T-cell (primary cell): ENCODE measurements at regions not wholly inside any gene's neighbourhood (a gene's known extent, or its start where the extent isn't known, plus 50 kb on each side); places are given as distances from the start of the nearest gene placed in this dataset.
"Not testable (repeated sequence)": the region's sequence is repeated elsewhere in the genome, so short reads cannot be mapped to it uniquely, and the experiment has no call there.

Experiments used
- ATAC-seq, 4 experiments: fragments of 200-7000 bp in 3 of 4; fragments of 150-1000 bp in 1 of 4; cut with Tn5 transposase; replicated peaks in 1 of 4; 1 replicate in 3 of 4; 2 replicates in 1 of 4; pipeline ENCODE4 v1.10.0; 2021; ENCODE audit warnings: moderate library complexity in 3 of 4, mild to moderate bottlenecking in 2 of 4, moderate number of reproducible peaks in 1 of 4
- CTCF ChIA-PET, 2 donors: fragments of 300-600 bp; sonication (Branson Sonifier 250); formaldehyde crosslinking; loops; one replicate each; lab custom pipeline; 2022; ENCODE audit warnings: antibody characterized with exemption in 2 of 2; lab: Charles Lee
- POLR2A ChIA-PET, 2 donors: fragments of 300-600 bp; sonication (Branson Sonifier 250); formaldehyde crosslinking; loops; one replicate each; lab custom pipeline; 2022; ENCODE audit warnings: antibody characterized with exemption in 2 of 2; lab: Charles Lee
- DNase-seq, 35 experiments: peaks; one replicate each; pipeline versions ENCODE4 v3.0.0 to v3.0.0-alpha.2; 2013 to 2023
- H3K27ac ChIP-seq: one replicate; pipeline ENCODE4 v1.5.1; 2013; ENCODE audit warnings: low read length
- H3K27me3 ChIP-seq, 2 experiments: replicated peaks in 1 of 2; 1 replicate in 1 of 2; 2 replicates in 1 of 2; pipeline versions ENCODE4 v1.6.1 to v1.7.0; 2013; ENCODE audit warnings: low read length in 1 of 2, mixed read lengths in 1 of 2; ENCODE audit not compliant: control insufficient read depth in 2 of 2, insufficient read depth in 2 of 2; ENCODE audit errors: extremely low read depth in 1 of 2
- H3K36me3 ChIP-seq, 2 donors: 1 replicate in 1 of 2; 2 replicates in 1 of 2; pipeline versions ENCODE4 v1.6.1 to v1.7.0; 2013; ENCODE audit warnings: low read length in 1 of 2; ENCODE audit not compliant: control insufficient read depth in 2 of 2, insufficient read depth in 1 of 2; ENCODE audit errors: extremely low read depth in 1 of 2
- H3K4me1 ChIP-seq, 2 experiments: 1 replicate in 1 of 2; 2 replicates in 1 of 2; pipeline versions ENCODE4 v1.6.1 to v1.7.0; 2013; ENCODE audit warnings: low read length in 2 of 2, mixed read lengths in 1 of 2; ENCODE audit not compliant: insufficient read depth in 2 of 2, control insufficient read depth in 1 of 2; ENCODE audit errors: extremely low read depth in 1 of 2
- H3K4me3 ChIP-seq, 2 donors: 1 replicate in 1 of 2; 2 replicates in 1 of 2; pipeline versions ENCODE4 v1.5.1 to v1.7.0; 2013; ENCODE audit warnings: mild to moderate bottlenecking in 2 of 2, low read length in 1 of 2, moderate library complexity in 1 of 2; ENCODE audit not compliant: control insufficient read depth in 1 of 2; ENCODE audit errors: extremely low read depth in 1 of 2
- H3K9me3 ChIP-seq: 2 replicates; pipeline ENCODE4 v1.7.0; 2013
- H3K27ac Mint-ChIP-seq, 2 donors: one replicate each; pipeline ENCODE4 v1.8.0; 2020 to 2021; ENCODE audit warnings: mild to moderate bottlenecking in 2 of 2, mixed read lengths in 2 of 2
- H3K27me3 Mint-ChIP-seq, 2 donors: one replicate each; pipeline ENCODE4 v1.8.0; 2021 to 2022; ENCODE audit warnings: mixed read lengths in 2 of 2
- H3K36me3 Mint-ChIP-seq: one replicate; pipeline ENCODE4 v1.8.0; 2021; ENCODE audit warnings: mixed read lengths
- H3K4me1 Mint-ChIP-seq, 3 donors: one replicate each; pipeline ENCODE4 v1.8.0; 2020 to 2022; ENCODE audit warnings: mixed read lengths in 3 of 3, mild to moderate bottlenecking in 1 of 3
- H3K4me3 Mint-ChIP-seq, 3 donors: one replicate each; pipeline ENCODE4 v1.8.0; 2020 to 2022; ENCODE audit warnings: mild to moderate bottlenecking in 3 of 3, mixed read lengths in 3 of 3, moderate library complexity in 3 of 3
- H3K9me3 Mint-ChIP-seq, 3 donors: one replicate each; pipeline ENCODE4 v1.8.0; 2020 to 2022; ENCODE audit warnings: mixed read lengths in 3 of 3
- WGBS: methylation state at CpG from one replicate; pipeline ENCODE4 v1.1.5; 2013; ENCODE audit warnings: missing lambda C conversion rate; ENCODE audit not compliant: insufficient coverage; 5-methylcytosine and 5-hydroxymethylcytosine counted together

DNA sequence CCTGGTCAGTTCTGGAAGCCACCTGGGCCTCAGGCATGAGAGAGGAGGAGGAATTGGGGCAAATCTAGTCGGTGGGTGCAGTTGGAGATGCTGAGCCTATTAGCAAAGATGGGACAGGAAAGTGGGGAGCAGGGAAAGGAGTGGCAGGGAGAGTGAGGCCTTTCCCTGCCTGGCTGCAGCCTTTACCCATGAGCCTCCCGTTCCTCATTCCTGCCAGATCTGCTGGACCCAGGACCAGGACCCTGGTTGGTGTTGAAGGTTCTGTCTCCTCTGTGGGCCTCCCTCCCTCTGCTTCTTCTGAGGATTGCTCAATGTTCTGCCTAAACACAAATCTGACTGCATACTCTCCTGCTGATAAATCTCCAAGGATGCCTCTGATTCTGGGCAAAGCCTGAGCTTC lies 64.4 kb upstream of the ZNF337 start:
- H3K4me3 Mint-ChIP-seq, H3K36me3 Mint-ChIP-seq, H3K9me3 Mint-ChIP-seq, CTCF ChIA-PET, H3K27me3 Mint-ChIP-seq, POLR2A ChIA-PET, H3K27me3 ChIP-seq, H3K27ac ChIP-seq, H3K27ac Mint-ChIP-seq, ATAC-seq, DNase-seq, H3K4me1 ChIP-seq, H3K9me3 ChIP-seq, H3K4me3 ChIP-seq, H3K4me1 Mint-ChIP-seq, H3K36me3 ChIP-seq: not testable (repeated sequence)
- 100% methylated on average over 2 of the region's 2 CpGs for WGBS

DNA sequence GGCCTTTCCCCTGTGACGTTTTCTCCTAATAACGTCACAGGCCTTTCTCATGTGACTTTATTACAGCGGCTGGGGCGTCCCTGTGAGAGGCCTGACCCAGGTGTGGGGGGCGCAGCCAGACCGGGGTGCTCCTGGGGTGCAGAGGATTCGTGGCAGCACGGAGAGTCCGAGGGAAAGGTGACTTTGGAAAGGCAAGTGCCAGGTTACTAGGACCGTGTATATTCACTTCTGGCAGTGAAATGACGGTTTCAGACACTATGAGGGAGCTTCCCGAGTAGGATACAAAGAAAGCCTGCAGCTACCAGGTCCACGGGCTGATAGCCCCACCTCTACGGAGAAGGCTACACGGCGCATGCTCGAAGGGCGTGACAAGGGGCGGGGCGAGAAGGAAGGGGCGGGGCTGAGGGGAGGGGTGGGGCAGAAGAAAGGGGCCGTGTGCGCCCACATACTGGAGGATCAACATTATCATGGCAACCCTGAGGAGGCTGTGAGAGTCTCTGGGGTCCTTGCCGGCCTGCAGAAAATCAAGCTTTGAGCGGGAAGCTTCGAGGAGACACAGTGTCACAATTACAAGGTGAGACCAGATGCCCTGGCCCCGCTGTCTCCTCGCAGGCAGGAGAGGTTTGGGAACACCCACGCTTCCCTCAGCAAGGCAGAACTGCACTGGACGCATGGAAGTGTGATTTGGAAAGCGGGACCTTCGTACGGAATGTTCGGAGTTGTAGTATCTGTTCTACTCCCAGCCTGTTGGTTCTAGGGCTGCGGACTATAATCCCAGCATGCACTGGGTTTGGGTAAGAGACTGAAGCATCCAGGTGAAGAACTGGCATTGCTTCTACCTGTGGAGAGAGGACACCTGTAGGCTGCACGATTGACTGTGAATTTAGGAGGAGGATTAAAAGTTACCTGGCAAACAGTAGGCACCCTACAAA lies 54.4 kb upstream of the ZNF337 start:
- no peaks in the 10 kb centered on the region for H3K9me3 ChIP-seq
- H3K36me3 ChIP-seq = no peaks in the 10 kb centered on the region
- DNase-seq = peak in 34 of 35 experiments; percentile 18 to 71 (median 46)
- ChIA-PET CTCF (interaction anchor here in 1 of 2 donors (0.6 kb wide), 1 partner anchor 8 kb away, joined by 3 read pairs; no protein-coding TSS in a partner anchor), POLR2A (no interaction called here)
- no peaks in the 10 kb centered on the region for H3K36me3 Mint-ChIP-seq
- H3K4me1 ChIP-seq = peaks cover 0 to 4% of the 10 kb centered on the region in 2 experiments
- peak overlapping the region; percentile 81 to 86 (median 84) for H3K4me3 Mint-ChIP-seq
- peaks cover 0 to 3% of the 10 kb centered on the region in 2 experiments for H3K27me3 ChIP-seq
- whole genome bisulfite sequencing = 50% methylated on average over 30 of the region's 36 CpGs
- H3K27ac Mint-ChIP-seq = peak overlapping the region; percentile 78 to 89
- no peak overlapping the region for H3K27ac ChIP-seq
- H3K4me1 Mint-ChIP-seq = peaks cover 14 to 17% (median 16%) of the 10 kb centered on the region in 3 donors
- ATAC-seq = peak; percentile 85 to 89 (median 88)
- no peaks in the 10 kb centered on the region for H3K27me3 Mint-ChIP-seq
- no peaks in the 10 kb centered on the region for H3K9me3 Mint-ChIP-seq
- H3K4me3 ChIP-seq = peak overlapping the region; percentile 32 to 50

DNA sequence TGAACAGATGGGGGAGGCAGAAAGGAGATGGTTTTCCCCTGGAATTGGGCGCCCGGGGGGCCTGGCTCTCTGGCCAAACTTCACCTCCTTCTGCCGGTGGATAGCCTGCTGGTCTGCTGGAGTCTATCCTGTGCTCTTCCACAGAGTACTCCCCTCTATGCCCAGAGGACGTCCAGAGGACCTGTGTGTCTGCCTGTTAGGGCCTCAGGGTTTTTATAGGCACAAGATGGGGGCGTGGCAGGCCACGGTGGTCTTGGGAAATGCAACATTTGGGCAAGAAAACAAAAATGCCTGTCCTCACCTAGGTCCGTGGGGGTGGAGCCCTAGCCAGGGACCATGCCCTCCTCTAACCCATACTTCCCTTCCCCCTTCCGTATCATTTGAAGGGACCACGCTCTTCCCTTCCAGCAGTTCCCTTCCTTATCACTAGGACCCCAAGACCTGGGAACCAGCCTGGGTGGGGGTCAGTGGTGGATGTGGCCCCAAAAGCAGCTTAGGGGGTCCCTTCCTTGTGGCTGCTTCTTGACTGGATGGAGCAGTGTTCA lies 53.6 kb upstream of the ZNF337 start:
- H3K9me3 ChIP-seq = no peaks in the 10 kb centered on the region
- ChIA-PET CTCF (no interaction called here), POLR2A (interaction anchor here in 1 of 2 donors (0.6 kb wide), 1 partner anchor 1080 kb away, joined by 4 read pairs; no protein-coding TSS in a partner anchor)
- peak overlapping the region; percentile 32 to 50 for H3K4me3 ChIP-seq
- H3K27me3 ChIP-seq = peaks cover 0 to 3% of the 10 kb centered on the region in 2 experiments
- no peak overlapping the region for H3K27ac ChIP-seq
- WGBS = no CpG with 5 or more reads among the region's 9 CpGs
- H3K36me3 ChIP-seq = no peaks in the 10 kb centered on the region
- Mint-ChIP-seq H3K36me3 (no peaks in the 10 kb centered on the region), H3K4me1 (peaks cover 14 to 17% (median 16%) of the 10 kb centered on the region in 3 donors), H3K27ac (peak overlapping the region in 1 of 2 donors; percentile 89), H3K27me3 (no peaks in the 10 kb centered on the region), H3K9me3 (no peaks in the 10 kb centered on the region), H3K4me3 (peak overlapping the region; percentile 81 to 86 (median 84))
- peaks cover 0 to 4% of the 10 kb centered on the region in 2 experiments for H3K4me1 ChIP-seq
- DNase-seq (no peak), ATAC-seq (no peak)

DNA sequence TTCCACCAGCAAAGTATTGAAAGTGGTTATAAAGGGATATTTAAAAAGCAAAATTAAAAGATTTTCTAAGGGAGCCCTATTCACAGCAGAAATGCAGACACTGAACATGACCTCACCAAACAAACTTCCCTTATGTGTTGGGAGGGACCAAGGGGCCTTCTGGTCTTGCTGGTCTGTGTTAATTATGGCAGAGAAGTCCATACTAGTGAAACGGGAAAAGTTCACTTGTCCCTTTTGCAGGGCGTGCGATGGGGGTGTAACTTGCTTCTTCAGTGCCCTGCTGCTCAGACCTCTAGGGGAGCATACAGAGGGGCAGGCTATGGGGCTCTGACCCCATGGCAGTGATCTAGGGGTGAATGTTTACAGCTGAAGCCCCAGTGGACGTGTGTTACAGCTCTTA lies 53.0 kb upstream of the ZNF337 start:
- Histone ChIP-seq H3K9me3 (no peaks in the 10 kb centered on the region), H3K27ac (no peak overlapping the region), H3K36me3 (no peaks in the 10 kb centered on the region), H3K4me1 (peaks cover 0 to 4% of the 10 kb centered on the region in 2 experiments), H3K4me3 (no peak overlapping the region), H3K27me3 (peaks cover 0 to 3% of the 10 kb centered on the region in 2 experiments)
- H3K36me3 Mint-ChIP-seq = no peaks in the 10 kb centered on the region
- peaks cover 14 to 17% (median 16%) of the 10 kb centered on the region in 3 donors for H3K4me1 Mint-ChIP-seq
- H3K27ac Mint-ChIP-seq = peak overlapping the region in 1 of 2 donors; percentile 41
- H3K27me3 Mint-ChIP-seq = no peaks in the 10 kb centered on the region
- no peak for ATAC-seq
- H3K9me3 Mint-ChIP-seq = no peaks in the 10 kb centered on the region
- ChIA-PET POLR2A (interaction anchor here in 1 of 2 donors (0.6 kb wide), 1 partner anchor 1079 kb away, joined by 4 read pairs; no protein-coding TSS in a partner anchor), CTCF (no interaction called here)
- peak overlapping the region in 2 of 3 donors; percentile 8 to 84 for H3K4me3 Mint-ChIP-seq
- no peak for DNase-seq
- WGBS = 95% methylated on average over 3 of the region's 4 CpGs
